Neural cell (in vitro differentiated cells): ENCODE measurements at regions not wholly inside any gene's neighbourhood (a gene's known extent, or its start where the extent isn't known, plus 50 kb on each side); places are given as distances from the start of the nearest gene placed in this dataset.
"Not testable (repeated sequence)": the region's sequence is repeated elsewhere in the genome, so short reads cannot be mapped to it uniquely, and the experiment has no call there.

Source experiments
- CTCF ChIP-seq: fragments of 450-650 bp; IDR thresholded peaks from 2 replicates; pipeline ENCODE4 v1.5.1; 2014; ENCODE audit warnings: antibody characterized with exemption, mild to moderate bottlenecking, moderate library complexity; ENCODE audit not compliant: poor library complexity, severe bottlenecking
- SMC3 ChIP-seq: fragments of 450-650 bp; conservative IDR thresholded peaks from 2 replicates; pipeline ENCODE4 v1.6.1; 2014; ENCODE audit warnings: antibody characterized with exemption, mild to moderate bottlenecking, moderate library complexity; ENCODE audit not compliant: poor library complexity
- TAF1 ChIP-seq: IDR thresholded peaks from 2 replicates; pipeline ENCODE4 v1.6.1; 2012; ENCODE audit warnings: low read depth

GRCh38 chr1:149174765-149175164 lies 71.4 kb upstream of the NBPF9 start:
- TF ChIP-seq SMC3, CTCF, TAF1: not testable (repeated sequence)
